ENCODE measurements at regions not wholly inside any gene's neighbourhood (a gene's known extent, or its start where the extent isn't known, plus 50 kb on each side); places are given as distances from the start of the nearest gene placed in this dataset.

- no peak for DNase-seq
These were observed 74.8 kb upstream of the ZNF516 start for GRCh38 chr18:76569644-76570419.

GRCh38 chr18:76568731-76569130 is 73.7 kb upstream of the ZNF516 start:
- no peak for DNase-seq

GRCh38 chr18:76567835-76568445 is 72.9 kb upstream of the ZNF516 start:
- no peak for DNase-seq

GRCh38 chr18:76566987-76567386 is 71.9 kb upstream of the ZNF516 start:
- DNase-seq, result no peak

GRCh38 chr18:76565238-76566173 is 70.5 kb upstream of the ZNF516 start:
- no peak for DNase-seq

GRCh38 chr18:76564655-76565237 is 69.7 kb upstream of the ZNF516 start:
- no peak for DNase-seq

- no peak for DNase-seq
These were observed 69.1 kb upstream of the ZNF516 start for GRCh38 chr18:76564117-76564516.

GRCh38 chr18:76562286-76563122 is 67.5 kb upstream of the ZNF516 start:
- DNase-seq, result no peak

GRCh38 chr18:76558881-76559667 is 64.0 kb upstream of the ZNF516 start:
- no peak for DNase-seq

GRCh38 chr18:76557026-76557575 is 62.1 kb upstream of the ZNF516 start:
- DNase-seq, result no peak

GRCh38 chr18:76554547-76555222 is 59.6 kb upstream of the ZNF516 start:
- DNase-seq, result no peak

GRCh38 chr18:76553715-76554546 is 58.9 kb upstream of the ZNF516 start:
- no peak for DNase-seq

- DNase-seq, result no peak
These were observed 53.5 kb upstream of the ZNF516 start for GRCh38 chr18:76548541-76548940.

- DNase-seq, result no peak
These were observed 52.3 kb upstream of the ZNF516 start for GRCh38 chr18:76547296-76547695.

- no peak for DNase-seq
These were observed 51.4 kb upstream of the ZNF516 start for GRCh38 chr18:76546436-76546835.

GRCh38 chr18:76546088-76546435 is 51.0 kb upstream of the ZNF516 start:
- DNase-seq, result no peak

GRCh38 chr18:76545433-76546087 is 50.5 kb upstream of the ZNF516 start:
- DNase-seq, result no peak

GRCh38 chr18:76544511-76545345 is 49.7 kb upstream of the ZNF516 start:
- DNase-seq, result no peak
